MM.1S (cell line): ENCODE measurements at regions not wholly inside any gene's neighbourhood (a gene's known extent, or its start where the extent isn't known, plus 50 kb on each side); places are given as distances from the start of the nearest gene placed in this dataset.

ENCODE experiments used
- DNase-seq: peaks from one replicate; pipeline ENCODE4 v3.0.0-alpha.2; 2015
- H2AFZ ChIP-seq: fragments of 300-600 bp; sonication (generic); 2 replicates; pipeline ENCODE4 v1.6.0; 2016; ENCODE audit warnings: antibody characterized with exemption, low read length
- H3F3A ChIP-seq: fragments of 300-600 bp; sonication (generic); 2 replicates; pipeline ENCODE4 v1.6.1; 2016; ENCODE audit warnings: mild to moderate bottlenecking, antibody characterized with exemption, low read length, moderate library complexity, mixed read lengths; ENCODE audit not compliant: insufficient read depth
- H3K27ac ChIP-seq: fragments of 300-600 bp; sonication (generic); 2 replicates; pipeline ENCODE4 v1.5.1; 2016; ENCODE audit warnings: mild to moderate bottlenecking, low read length
- H3K27me3 ChIP-seq: fragments of 300-600 bp; sonication (generic); replicated peaks from 2 replicates; pipeline ENCODE4 v1.6.0; 2016; ENCODE audit warnings: low read length; ENCODE audit not compliant: insufficient read depth
- H3K36me3 ChIP-seq: fragments of 300-600 bp; sonication (generic); replicated peaks from 2 replicates; pipeline ENCODE4 v1.6.1; 2016; ENCODE audit warnings: mild to moderate bottlenecking, low read length, mixed read lengths; ENCODE audit not compliant: insufficient read depth
- H3K4me1 ChIP-seq: fragments of 300-600 bp; sonication (generic); 2 replicates; pipeline ENCODE4 v1.6.1; 2016; ENCODE audit warnings: low read length, mixed read lengths
- H3K4me2 ChIP-seq: fragments of 300-600 bp; sonication (generic); 2 replicates; pipeline ENCODE4 v1.6.0; 2016; ENCODE audit warnings: low read depth, low read length
- H3K4me3 ChIP-seq: fragments of 300-600 bp; sonication (generic); 2 replicates; pipeline ENCODE4 v1.5.1; 2016; ENCODE audit warnings: low read length, mixed read lengths
- H3K79me2 ChIP-seq: fragments of 300-600 bp; sonication (generic); 2 replicates; pipeline ENCODE4 v1.6.1; 2016; ENCODE audit warnings: mixed run types, low read length, mixed read lengths
- H3K9ac ChIP-seq: fragments of 300-600 bp; sonication (generic); 2 replicates; pipeline ENCODE4 v1.6.1; 2016; ENCODE audit warnings: low read length, mixed read lengths
- H3K9me2 ChIP-seq: fragments of 300-600 bp; sonication (generic); replicated peaks from 2 replicates; pipeline ENCODE4 v1.6.1; 2016; ENCODE audit warnings: mild to moderate bottlenecking, low read length, mixed read lengths; ENCODE audit not compliant: insufficient read depth
- H3K9me3 ChIP-seq: fragments of 300-600 bp; sonication (generic); replicated peaks from 2 replicates; pipeline ENCODE4 v1.6.1; 2016; ENCODE audit warnings: mild to moderate bottlenecking, low read length, mixed read lengths; ENCODE audit not compliant: insufficient read depth
- H4K20me1 ChIP-seq: fragments of 300-600 bp; sonication (generic); 2 replicates; pipeline ENCODE4 v1.6.1; 2016; ENCODE audit warnings: mild to moderate bottlenecking, low read length, moderate library complexity, mixed read lengths; ENCODE audit not compliant: insufficient read depth
- CTCF ChIP-seq: fragments of 300-600 bp; sonication (generic); IDR thresholded peaks from 2 replicates; pipeline ENCODE4 v1.5.1; 2016; ENCODE audit warnings: antibody characterized with exemption, low read length, mixed read lengths
- EZH2 ChIP-seq: fragments of 300-600 bp; sonication (generic); optimal IDR thresholded peaks from 2 replicates; pipeline ENCODE3; 2017; ENCODE audit warnings: low read depth, mild to moderate bottlenecking, antibody characterized with exemption, low read length, mixed read lengths
- EZH2phosphoT487 ChIP-seq: fragments of 300-600 bp; sonication (generic); IDR thresholded peaks from 2 replicates; pipeline ENCODE4 v1.6.1; 2018; ENCODE audit warnings: antibody characterized with exemption, low read length

DNA sequence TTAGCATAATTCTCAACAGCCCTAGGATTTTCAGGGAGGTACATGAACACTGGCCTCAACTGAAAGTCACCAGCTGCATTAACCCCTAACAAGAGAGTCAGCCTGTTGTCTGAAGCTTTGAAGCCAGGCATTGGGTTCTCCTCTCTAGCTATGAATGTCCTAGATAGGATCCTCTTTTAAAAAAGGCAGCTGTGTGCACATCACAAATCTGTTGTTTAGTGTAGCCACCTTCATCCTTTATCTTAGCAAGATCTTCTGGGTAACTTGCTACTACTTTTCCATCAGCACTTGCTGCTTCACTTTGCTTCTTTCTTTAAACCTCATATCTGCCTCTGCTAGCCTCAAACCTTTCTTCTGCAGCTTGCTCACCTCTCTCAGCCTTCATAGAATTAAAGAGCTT, 1692.1 kb downstream of the EFNB2 start:
- Histone ChIP-seq H2AFZ (no peak overlapping the region), H3K9me2 (no peaks in the 10 kb centered on the region), H3K4me1 (no peaks in the 10 kb centered on the region), H3K36me3 (no peaks in the 10 kb centered on the region), H3K9ac (no peak overlapping the region), H3F3A (no peaks in the 10 kb centered on the region), H3K4me3 (no peak overlapping the region), H3K4me2 (no peak overlapping the region), H3K27me3 (no peaks in the 10 kb centered on the region), H4K20me1 (no peaks in the 10 kb centered on the region), H3K27ac (no peak overlapping the region), H3K79me2 (no peaks in the 10 kb centered on the region), H3K9me3 (no peaks in the 10 kb centered on the region)
- TF ChIP-seq EZH2phosphoT487 (no peak), CTCF (no peak), EZH2 (no peak)
- DNase-seq = no peak

DNA sequence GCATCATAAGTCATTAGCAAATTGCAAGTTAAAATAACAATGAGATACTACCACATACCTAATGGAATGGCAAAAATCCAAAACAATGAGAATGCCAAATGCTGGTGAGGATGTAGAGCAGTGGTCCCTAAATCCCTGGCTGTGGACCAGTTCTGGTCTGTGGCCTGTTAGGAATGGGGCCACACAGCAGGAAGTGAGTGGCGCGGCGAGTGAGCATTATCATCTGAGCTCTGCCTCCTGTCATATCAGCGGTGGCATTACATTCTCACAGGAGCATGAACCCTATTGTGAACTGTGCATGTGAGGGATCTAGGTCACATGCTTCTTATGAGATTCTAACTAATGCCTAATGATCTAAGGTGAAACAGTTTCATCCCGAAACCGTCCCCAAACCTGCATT, 1694.4 kb downstream of the EFNB2 start:
- Histone ChIP-seq H3F3A (no peaks in the 10 kb centered on the region), H3K9me3 (no peaks in the 10 kb centered on the region), H3K4me2 (no peak overlapping the region), H3K27ac (no peak overlapping the region), H3K9me2 (no peaks in the 10 kb centered on the region), H2AFZ (no peak overlapping the region), H4K20me1 (no peaks in the 10 kb centered on the region), H3K79me2 (no peaks in the 10 kb centered on the region), H3K36me3 (no peaks in the 10 kb centered on the region), H3K4me3 (no peak overlapping the region), H3K4me1 (no peaks in the 10 kb centered on the region), H3K9ac (no peak overlapping the region), H3K27me3 (no peaks in the 10 kb centered on the region)
- TF ChIP-seq EZH2phosphoT487 (no peak), EZH2 (no peak), CTCF (no peak)
- DNase-seq = no peak

GRCh38 chr13:104837756-104838155, 1697.7 kb downstream of the EFNB2 start:
- Histone ChIP-seq H3K9me2 (no peaks in the 10 kb centered on the region), H3K9me3 (no peaks in the 10 kb centered on the region), H4K20me1 (no peaks in the 10 kb centered on the region), H3K36me3 (no peaks in the 10 kb centered on the region), H3K4me1 (no peaks in the 10 kb centered on the region), H3K27me3 (no peaks in the 10 kb centered on the region), H3K79me2 (no peaks in the 10 kb centered on the region), H3F3A (no peaks in the 10 kb centered on the region), H3K27ac (no peak overlapping the region), H3K9ac (no peak overlapping the region), H2AFZ (no peak overlapping the region), H3K4me2 (no peak overlapping the region), H3K4me3 (no peak overlapping the region)
- no peak for DNase-seq
- TF ChIP-seq EZH2phosphoT487 = no peak
- no peak for TF ChIP-seq EZH2
- no peak for TF ChIP-seq CTCF
